Gastroesophageal sphincter (tissue), 4 donors: ENCODE measurements at regions not wholly inside any gene's neighbourhood (a gene's known extent, or its start where the extent isn't known, plus 50 kb on each side); places are given as distances from the start of the nearest gene placed in this dataset.

Experiments used
- ATAC-seq: fragments of 150-250 bp; one replicate; pipeline ENCODE4 v1.9.1; 2016; ENCODE audit warnings: mild to moderate bottlenecking, moderate library complexity
- H3K27ac ChIP-seq, 4 donors: fragments of 200-600 bp; sonication (generic) in 3 of 4; 1 replicate in 3 of 4; 2 replicates in 1 of 4; pipeline ENCODE4 v1.5.1; 2016 to 2019
- H3K27me3 ChIP-seq: fragments of 200-600 bp; sonication (generic); one replicate; pipeline ENCODE4 v1.5.1; 2019
- H3K36me3 ChIP-seq, 2 donors: fragments of 200-600 bp; sonication (generic); one replicate each; pipeline ENCODE4 v1.5.1; 2019; ENCODE audit warnings: control low read depth in 1 of 2
- H3K4me1 ChIP-seq, 3 donors: fragments of 200-600 bp; sonication (generic); 1 replicate in 2 of 3; 2 replicates in 1 of 3; pipeline ENCODE4 v1.5.1; 2016 to 2019; ENCODE audit warnings: control low read depth in 2 of 3
- H3K4me3 ChIP-seq, 2 donors: fragments of 200-600 bp; sonication (generic); one replicate each; pipeline ENCODE4 v1.5.1; 2019; ENCODE audit warnings: mild to moderate bottlenecking in 1 of 2, moderate library complexity in 1 of 2
- H3K9me3 ChIP-seq, 3 donors: fragments of 200-600 bp; sonication (generic); one replicate each; pipeline ENCODE4 v1.5.1; 2017 to 2019; ENCODE audit warnings: control low read depth in 2 of 3
- CTCF ChIP-seq, 4 experiments: fragments of 200-600 bp in 2 of 4; fragments of 450-650 bp in 2 of 4; sonication (generic) in 1 of 4; IDR thresholded peaks; one replicate each; pipeline ENCODE4 v1.5.1; 2017 to 2019; ENCODE audit warnings: antibody characterized with exemption in 4 of 4, mild to moderate bottlenecking in 2 of 4, moderate library complexity in 2 of 4
- EP300 ChIP-seq: sonication (generic); formaldehyde crosslinking; IDR thresholded peaks from one replicate; pipeline ENCODE4 v1.6.1; 2017; ENCODE audit warnings: antibody characterized with exemption, mild to moderate bottlenecking
- POLR2A ChIP-seq, 2 donors: fragments of 450-650 bp; IDR thresholded peaks; one replicate each; pipeline ENCODE4 v1.6.1; 2017; ENCODE audit warnings: antibody characterized with exemption in 2 of 2, mild to moderate bottlenecking in 2 of 2, moderate library complexity in 1 of 2
- POLR2AphosphoS5 ChIP-seq: sonication (generic); formaldehyde crosslinking; IDR thresholded peaks from one replicate; pipeline ENCODE4 v1.6.1; 2017; ENCODE audit warnings: antibody characterized with exemption
- WGBS, 2 donors: methylation state at CpG; one replicate each; pipeline ENCODE4 v1.1.5; 2018; ENCODE audit warnings: low coverage in 1 of 2; 5-methylcytosine and 5-hydroxymethylcytosine counted together

- no peak overlapping the region for H3K27ac ChIP-seq
- H3K36me3 ChIP-seq: no peaks in the 10 kb centered on the region
- H3K4me1 ChIP-seq: no peaks in the 10 kb centered on the region
- no peak overlapping the region for H3K4me3 ChIP-seq
- TF ChIP-seq EP300: no peak
- TF ChIP-seq POLR2A (IDR thresholded peaks at IDR 0.05): no peak
- TF ChIP-seq CTCF (IDR thresholded peaks at IDR 0.05): no peak
- no peak for TF ChIP-seq POLR2AphosphoS5
- no peaks in the 10 kb centered on the region for H3K27me3 ChIP-seq
- no peaks in the 10 kb centered on the region for H3K9me3 ChIP-seq
- WGBS, 2 donors: 80 to 86% methylated on average over 1 to 2 of the region's 2 CpGs
- no peak for ATAC-seq
These were observed 431.8 kb upstream of the FZD8 start for GRCh38 chr10:36073796-36074345.

DNA sequence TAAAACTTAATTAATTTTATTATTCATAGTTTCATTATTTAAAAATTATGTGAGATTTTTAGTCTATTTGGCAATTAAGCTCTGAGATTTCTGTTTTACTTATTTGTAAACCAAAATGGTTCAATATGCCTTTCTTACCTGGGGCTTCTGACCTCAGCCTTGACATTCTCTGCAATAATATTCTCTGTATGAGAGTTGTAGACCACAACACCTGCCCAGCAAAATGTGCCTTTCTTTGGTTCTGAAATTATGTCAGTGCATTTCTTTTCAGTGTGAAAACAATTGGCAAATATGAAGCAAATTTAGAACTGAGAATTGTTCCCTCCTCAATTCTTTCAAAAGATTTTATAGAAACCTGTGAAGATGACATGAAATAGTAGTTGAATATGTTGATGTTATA lies 426.4 kb upstream of the FZD8 start:
- no peak overlapping the region for H3K27ac ChIP-seq
- no peak for TF ChIP-seq CTCF (IDR thresholded peaks at IDR 0.05)
- no peak for TF ChIP-seq POLR2A (IDR thresholded peaks at IDR 0.05)
- no peak for ATAC-seq

GRCh38 chr10:36067748-36068147 lies 425.7 kb upstream of the FZD8 start:
- 42 to 54% methylated on average over 2 of the region's 2 CpGs for WGBS, 2 donors
- no peak for ATAC-seq

More for the DNA sequence above, 426.4 kb upstream of the FZD8 start:
- no peaks in the 10 kb centered on the region for H3K27me3 ChIP-seq
- H3K36me3 ChIP-seq: no peaks in the 10 kb centered on the region
- H3K4me1 ChIP-seq: no peaks in the 10 kb centered on the region
- H3K4me3 ChIP-seq: no peak overlapping the region
- H3K9me3 ChIP-seq: peaks cover 0 to 7% (median 0%) of the 10 kb centered on the region in 3 donors

DNA sequence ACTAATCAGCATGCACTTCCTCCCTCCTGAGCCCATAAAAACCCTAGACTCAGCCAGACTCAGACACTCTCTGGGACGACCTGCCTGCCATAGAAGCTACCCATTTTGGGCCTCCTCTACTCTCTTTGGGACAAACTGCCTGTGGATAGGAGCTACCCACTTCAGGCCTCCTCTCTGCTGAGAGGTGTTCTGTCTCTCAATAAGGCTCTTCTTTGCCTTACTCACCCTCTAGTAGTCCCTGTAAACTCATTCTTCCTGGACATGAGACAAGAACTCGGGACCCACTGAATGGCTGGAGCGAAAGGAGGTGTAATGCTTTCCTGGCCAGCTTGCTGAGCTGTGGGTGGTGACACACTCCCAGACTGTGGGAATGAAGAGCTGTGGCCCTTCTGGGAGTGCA lies 424.8 kb upstream of the FZD8 start:
- Histone ChIP-seq H3K36me3 (no peaks in the 10 kb centered on the region), H3K4me1 (no peaks in the 10 kb centered on the region), H3K4me3 (no peak overlapping the region), H3K27ac (no peak overlapping the region), H3K9me3 (peaks cover 0 to 7% (median 0%) of the 10 kb centered on the region in 3 donors), H3K27me3 (no peaks in the 10 kb centered on the region)
- TF ChIP-seq CTCF (IDR thresholded peaks at IDR 0.05): no peak
- no peak for TF ChIP-seq POLR2A (IDR thresholded peaks at IDR 0.05)
- no peak for TF ChIP-seq EP300
- no peak for TF ChIP-seq POLR2AphosphoS5
- ATAC-seq: no peak
- 100% methylated on average over 1 of the region's 3 CpGs for WGBS, 2 donors

More at GRCh38 chr10:36067748-36068147, 425.7 kb upstream of the FZD8 start:
- no peak for TF ChIP-seq POLR2A (IDR thresholded peaks at IDR 0.05)
- no peak for TF ChIP-seq CTCF (IDR thresholded peaks at IDR 0.05)
- no peak for TF ChIP-seq EP300
- TF ChIP-seq POLR2AphosphoS5: no peak
- Histone ChIP-seq H3K27me3 (no peaks in the 10 kb centered on the region), H3K36me3 (no peaks in the 10 kb centered on the region), H3K4me3 (no peak overlapping the region), H3K9me3 (peaks cover 0 to 7% (median 0%) of the 10 kb centered on the region in 3 donors), H3K27ac (no peak overlapping the region), H3K4me1 (no peaks in the 10 kb centered on the region)

GRCh38 chr10:36066102-36066501 lies 424.0 kb upstream of the FZD8 start:
- H3K4me1 ChIP-seq: no peaks in the 10 kb centered on the region
- H3K27me3 ChIP-seq: no peaks in the 10 kb centered on the region
- WGBS, 2 donors: no CpG with 5 or more reads among the region's 2 CpGs
- TF ChIP-seq POLR2A (IDR thresholded peaks at IDR 0.05): no peak
- no peak for TF ChIP-seq EP300
- TF ChIP-seq POLR2AphosphoS5: no peak
- TF ChIP-seq CTCF (IDR thresholded peaks at IDR 0.05): no peak
- H3K27ac ChIP-seq: no peak overlapping the region
- no peaks in the 10 kb centered on the region for H3K36me3 ChIP-seq
- no peak overlapping the region for H3K4me3 ChIP-seq
- peaks cover 0 to 7% (median 0%) of the 10 kb centered on the region in 3 donors for H3K9me3 ChIP-seq
- ATAC-seq: no peak
